Erythroblast (primary cell): ENCODE measurements at regions not wholly inside any gene's neighbourhood (a gene's known extent, or its start where the extent isn't known, plus 50 kb on each side); places are given as distances from the start of the nearest gene placed in this dataset.

Source experiments
- GATA1 ChIP-seq: IDR thresholded peaks from 2 replicates; pipeline ENCODE4 v1.6.1; 2011; ENCODE audit warnings: low read depth, mild to moderate bottlenecking, control low read depth, low read length, moderate library complexity
- POLR2A ChIP-seq: IDR thresholded peaks from 2 replicates; pipeline ENCODE4 v1.6.1; 2011; ENCODE audit warnings: mild to moderate bottlenecking, low read length

DNA sequence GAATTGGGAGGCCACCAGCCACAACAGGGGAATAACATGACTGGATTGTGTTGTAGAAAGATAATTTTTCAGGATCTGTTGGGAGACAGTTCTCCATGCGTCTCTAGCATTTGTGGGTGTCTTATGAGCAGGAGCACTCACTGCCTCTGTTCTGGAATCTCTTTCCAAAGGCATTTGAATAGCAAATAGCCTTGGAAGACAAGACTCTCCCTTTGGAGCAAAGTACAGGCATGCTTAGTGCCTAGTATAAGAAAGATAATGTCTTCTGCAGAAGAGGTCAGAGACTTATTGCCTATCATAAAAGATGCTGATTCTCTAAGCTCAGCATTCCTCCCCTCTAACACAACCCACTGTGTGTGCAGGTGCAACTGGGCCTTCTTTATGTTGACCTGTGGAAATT is 58.3 kb downstream of the VCPKMT start:
- TF ChIP-seq POLR2A (no peak), GATA1 (no peak)
